Astrocyte (in vitro differentiated cells and primary cell): ENCODE measurements at regions not wholly inside any gene's neighbourhood (a gene's known extent, or its start where the extent isn't known, plus 50 kb on each side); places are given as distances from the start of the nearest gene placed in this dataset.

Experiments used
- DNase-seq: peaks from one replicate; pipeline ENCODE4 v3.0.0-alpha.2; 2010; ENCODE audit warnings: low read depth
- FAIRE-seq: peaks from 2 replicates; lab custom pipeline; 2011; peaks lifted over from hg19 to GRCh38; lab: Jason Lieb, UNC
- H2AFZ ChIP-seq: 2 replicates; pipeline ENCODE4 v1.6.0; 2012; ENCODE audit warnings: low read depth, low read length, inconsistent platforms
- H3K27ac ChIP-seq: 2 replicates; pipeline ENCODE4 v1.5.1; 2011; ENCODE audit warnings: low read depth, low read length, inconsistent platforms
- H3K27me3 ChIP-seq: 2 replicates; pipeline ENCODE4 v1.6.0; 2011; ENCODE audit warnings: low read length, inconsistent platforms; ENCODE audit not compliant: insufficient read depth
- H3K36me3 ChIP-seq: 2 replicates; pipeline ENCODE4 v1.5.1; 2011; ENCODE audit warnings: low read length, inconsistent platforms; ENCODE audit not compliant: insufficient read depth
- H3K4me1 ChIP-seq: 2 replicates; pipeline ENCODE4 v1.5.1; 2011; ENCODE audit warnings: low read length, inconsistent platforms; ENCODE audit not compliant: insufficient read depth
- H3K4me2 ChIP-seq: 2 replicates; pipeline ENCODE4 v1.6.0; 2012; ENCODE audit warnings: low read length, inconsistent platforms
- H3K4me3 ChIP-seq: 2 replicates; pipeline ENCODE4 v1.5.1; 2011; ENCODE audit warnings: low read depth, mild to moderate bottlenecking, low read length, inconsistent platforms; ENCODE audit not compliant: insufficient read depth
- H3K79me2 ChIP-seq: 2 replicates; pipeline ENCODE4 v1.6.0; 2012; ENCODE audit warnings: mild to moderate bottlenecking, low read length, inconsistent platforms; ENCODE audit not compliant: insufficient read depth
- H3K9ac ChIP-seq: 2 replicates; pipeline ENCODE4 v1.6.0; 2012; ENCODE audit warnings: mild to moderate bottlenecking, low read length, inconsistent platforms
- H3K9me3 ChIP-seq: 2 replicates; pipeline ENCODE4 v1.5.1; 2012; ENCODE audit warnings: low read depth, mild to moderate bottlenecking, low read length, inconsistent platforms; ENCODE audit not compliant: insufficient read depth
- H4K20me1 ChIP-seq: 2 replicates; pipeline ENCODE4 v1.6.0; 2012; ENCODE audit warnings: low read length, inconsistent platforms; ENCODE audit not compliant: insufficient read depth
- H3K27ac Mint-ChIP-seq: one replicate; pipeline ENCODE4 v1.8.0; 2021; ENCODE audit warnings: mild to moderate bottlenecking, mixed read lengths; ENCODE audit not compliant: unreplicated experiment
- H3K27me3 Mint-ChIP-seq: one replicate; pipeline ENCODE4 v1.8.0; 2021; ENCODE audit warnings: low read depth, mixed read lengths; ENCODE audit not compliant: unreplicated experiment
- H3K36me3 Mint-ChIP-seq: one replicate; pipeline ENCODE4 v1.8.0; 2021; ENCODE audit warnings: low read depth, mixed read lengths; ENCODE audit not compliant: unreplicated experiment
- H3K4me1 Mint-ChIP-seq: one replicate; pipeline ENCODE4 v1.8.0; 2021; ENCODE audit warnings: low read depth, mixed read lengths; ENCODE audit not compliant: unreplicated experiment
- H3K4me3 Mint-ChIP-seq: one replicate; pipeline ENCODE4 v1.8.0; 2021; ENCODE audit warnings: mild to moderate bottlenecking, moderate library complexity, mixed read lengths; ENCODE audit not compliant: unreplicated experiment
- H3K9me3 Mint-ChIP-seq: one replicate; pipeline ENCODE4 v1.8.0; 2021; ENCODE audit warnings: mild to moderate bottlenecking, mixed read lengths; ENCODE audit not compliant: unreplicated experiment
- CTCF ChIP-seq: IDR thresholded peaks from 2 replicates; pipeline ENCODE4 v1.5.1; 2011; ENCODE audit warnings: low read depth, mild to moderate bottlenecking, inconsistent platforms, low read length, moderate library complexity; ENCODE audit not compliant: insufficient read depth
- EZH2 ChIP-seq: IDR thresholded peaks from 2 replicates; pipeline ENCODE4 v1.6.1; 2012; ENCODE audit warnings: mild to moderate bottlenecking, low read length, inconsistent platforms; ENCODE audit not compliant: insufficient read depth

GRCh38 chr18:22557168-22557941 is 139.6 kb upstream of the CTAGE1 start:
- no peak overlapping the region for H2AFZ ChIP-seq
- H3K36me3 Mint-ChIP-seq, result no peaks in the 10 kb centered on the region
- H3K9ac ChIP-seq, result no peak overlapping the region
- H3K27me3 Mint-ChIP-seq, result peaks cover 3% of the 10 kb centered on the region
- no peaks in the 10 kb centered on the region for H3K79me2 ChIP-seq
- peak; percentile 70 for DNase-seq
- H3K4me2 ChIP-seq, result peak overlapping the region; percentile 27
- no peaks in the 10 kb centered on the region for H3K9me3 Mint-ChIP-seq
- no peak overlapping the region for H3K4me3 ChIP-seq
- no peaks in the 10 kb centered on the region for H3K9me3 ChIP-seq
- FAIRE-seq, result no peak
- TF ChIP-seq EZH2 (no peak), CTCF (no peak)
- peaks cover 46% of the 10 kb centered on the region for H3K4me1 ChIP-seq
- no peaks in the 10 kb centered on the region for H3K36me3 ChIP-seq
- no peaks in the 10 kb centered on the region for H3K27me3 ChIP-seq
- peaks cover 40% of the 10 kb centered on the region for H3K4me1 Mint-ChIP-seq
- H3K27ac ChIP-seq, result no peak overlapping the region
- H3K27ac Mint-ChIP-seq, result no peak overlapping the region
- no peaks in the 10 kb centered on the region for H4K20me1 ChIP-seq
- H3K4me3 Mint-ChIP-seq, result no peak overlapping the region

GRCh38 chr18:22558945-22559385 is 141.2 kb upstream of the CTAGE1 start:
- Histone ChIP-seq H3K36me3 (no peaks in the 10 kb centered on the region), H2AFZ (peak overlapping the region; percentile 42), H3K4me3 (peak overlapping the region; percentile 51), H3K27me3 (no peaks in the 10 kb centered on the region), H3K79me2 (no peaks in the 10 kb centered on the region), H3K27ac (peak overlapping the region; percentile 89), H3K4me1 (peaks cover 57% of the 10 kb centered on the region), H3K9me3 (no peaks in the 10 kb centered on the region), H3K9ac (peak overlapping the region; percentile 88), H3K4me2 (peak overlapping the region; percentile 89), H4K20me1 (no peaks in the 10 kb centered on the region)
- FAIRE-seq (no peak), DNase-seq (peak; percentile 77)
- TF ChIP-seq EZH2 (no peak), CTCF (no peak)
- peaks cover 49% of the 10 kb centered on the region for H3K4me1 Mint-ChIP-seq
- no peaks in the 10 kb centered on the region for H3K36me3 Mint-ChIP-seq
- no peaks in the 10 kb centered on the region for H3K9me3 Mint-ChIP-seq
- H3K4me3 Mint-ChIP-seq, result peak overlapping the region; percentile 68
- H3K27me3 Mint-ChIP-seq, result peaks cover 3% of the 10 kb centered on the region
- H3K27ac Mint-ChIP-seq, result peak overlapping the region; percentile 37
